ENCODE measurements at regions not wholly inside any gene's neighbourhood (a gene's known extent, or its start where the extent isn't known, plus 50 kb on each side); places are given as distances from the start of the nearest gene placed in this dataset.

DNA sequence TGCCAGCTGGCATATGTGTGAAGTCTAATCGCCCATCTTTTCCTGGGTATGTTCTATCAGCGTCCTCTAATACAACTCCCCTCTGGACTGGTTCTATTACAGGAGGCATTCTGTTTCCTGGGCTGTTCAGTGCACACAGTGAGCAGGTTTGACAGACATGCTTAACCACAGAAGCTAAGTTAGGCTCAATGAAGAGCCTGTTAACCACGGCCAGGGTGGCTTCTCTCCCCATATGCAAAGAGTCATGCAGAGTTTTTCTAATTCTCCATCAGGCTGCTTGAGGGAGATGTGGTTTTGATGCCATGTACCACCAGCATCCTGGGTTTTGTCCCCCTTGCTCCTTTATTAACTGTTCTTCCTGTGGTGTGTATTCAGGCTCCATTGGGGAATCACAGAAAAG is 57.2 kb upstream of the ALOX12 start:
- no peak for DNase-seq (ENCODE audit: low read depth in 1 of 2, low spot score in 1 of 2)

GRCh38 chr17:6940186-6940649 is 55.6 kb upstream of the ALOX12 start:
- no peak for DNase-seq (ENCODE audit: low read depth in 1 of 2, low spot score in 1 of 2)

GRCh38 chr17:6941989-6942388 is 53.9 kb upstream of the ALOX12 start:
- DNase-seq (ENCODE audit: low read depth in 1 of 2, low spot score in 1 of 2): no peak

DNA sequence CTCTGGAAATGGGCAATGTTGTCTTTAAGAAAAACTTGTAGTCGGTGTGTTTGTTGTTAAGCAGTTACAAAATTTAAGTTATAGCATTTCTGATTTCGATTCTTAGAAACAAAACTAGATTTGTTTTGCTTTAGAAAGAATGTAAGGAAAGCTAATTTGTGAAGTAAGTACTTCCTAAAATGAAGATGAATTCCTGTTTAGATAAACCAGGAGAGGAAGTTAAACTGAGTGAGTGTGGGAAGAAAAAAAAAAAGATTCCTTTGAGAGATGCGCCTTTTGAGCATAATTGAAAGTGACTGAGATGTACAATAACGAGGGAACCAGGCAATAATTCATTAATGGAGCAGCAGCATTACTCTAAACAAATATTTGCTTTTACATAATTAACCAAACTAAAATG is 52.4 kb upstream of the ALOX12 start:
- no peak for DNase-seq (ENCODE audit: low read depth in 1 of 2, low spot score in 1 of 2)

All from activated CD4-positive, alpha-beta T cell treated with anti-CD3 and anti-CD28 coated beads, Interleukin-2, amount 50 U/mL, for 24 hours (primary cell).